Keratinocyte (primary cell): ENCODE measurements at regions not wholly inside any gene's neighbourhood (a gene's known extent, or its start where the extent isn't known, plus 50 kb on each side); places are given as distances from the start of the nearest gene placed in this dataset.

ENCODE experiments used
- DNase-seq: peaks from one replicate; pipeline ENCODE4 v3.0.0-alpha.2; 2011; ENCODE audit warnings: low read depth, missing footprints, low spot score
- FAIRE-seq: peaks from 2 replicates; lab custom pipeline; 2011; peaks lifted over from hg19 to GRCh38; lab: Jason Lieb, UNC
- H2AFZ ChIP-seq: 2 replicates; pipeline ENCODE4 v1.6.0; 2012; ENCODE audit warnings: low read length, control low read depth, inconsistent platforms; ENCODE audit not compliant: control insufficient read depth
- H3K27ac ChIP-seq: 2 replicates; pipeline ENCODE4 v1.5.1; 2011; ENCODE audit warnings: low read length; ENCODE audit not compliant: control insufficient read depth, insufficient read depth
- H3K27me3 ChIP-seq: 3 replicates; pipeline ENCODE4 v1.6.0; 2011; ENCODE audit warnings: low read length; ENCODE audit not compliant: control insufficient read depth, insufficient read depth; ENCODE audit errors: extremely low read depth
- H3K36me3 ChIP-seq, 2 experiments: 2 replicates in 1 of 2; 3 replicates in 1 of 2; pipeline ENCODE4 v1.5.1; 2011; ENCODE audit warnings: low read length in 2 of 2, mild to moderate bottlenecking in 1 of 2; ENCODE audit not compliant: control insufficient read depth in 2 of 2, insufficient read depth in 2 of 2; ENCODE audit errors: extremely low read depth in 1 of 2
- H3K4me1 ChIP-seq: 3 replicates; pipeline ENCODE4 v1.5.1; 2011; ENCODE audit warnings: low read length; ENCODE audit not compliant: control insufficient read depth, insufficient read depth; ENCODE audit errors: extremely low read depth
- H3K4me2 ChIP-seq: 3 replicates; pipeline ENCODE4 v1.6.0; 2011; ENCODE audit warnings: low read depth, low read length; ENCODE audit not compliant: control insufficient read depth, insufficient read depth; ENCODE audit errors: extremely low read depth
- H3K4me3 ChIP-seq, 3 experiments: fragments of 200-600 bp in 1 of 3; sonication (generic) in 1 of 3; 2 replicates in 2 of 3; 3 replicates in 1 of 3; pipeline ENCODE4 v1.5.1; 2011 to 2016; ENCODE audit warnings: low read length in 3 of 3, mild to moderate bottlenecking in 3 of 3, control low read depth in 2 of 3, inconsistent platforms in 1 of 3, low read depth in 1 of 3, mixed read lengths in 1 of 3, mixed run types in 1 of 3, moderate library complexity in 1 of 3; ENCODE audit not compliant: control insufficient read depth in 2 of 3, insufficient read depth in 2 of 3; ENCODE audit errors: extremely low read depth in 1 of 3
- H3K79me2 ChIP-seq: 2 replicates; pipeline ENCODE4 v1.6.0; 2012; ENCODE audit warnings: low read length; ENCODE audit not compliant: control insufficient read depth, insufficient read depth
- H3K9ac ChIP-seq: 3 replicates; pipeline ENCODE4 v1.6.0; 2011; ENCODE audit warnings: low read length; ENCODE audit not compliant: control insufficient read depth, insufficient read depth; ENCODE audit errors: extremely low read depth
- H3K9me1 ChIP-seq: 3 replicates; pipeline ENCODE4 v1.6.0; 2011; ENCODE audit warnings: low read length; ENCODE audit not compliant: control insufficient read depth, insufficient read depth; ENCODE audit errors: extremely low read depth
- H3K9me3 ChIP-seq: 2 replicates; pipeline ENCODE4 v1.5.1; 2012; ENCODE audit warnings: low read depth, low read length; ENCODE audit not compliant: control insufficient read depth
- H4K20me1 ChIP-seq: 3 replicates; pipeline ENCODE4 v1.6.0; 2011; ENCODE audit warnings: low read length; ENCODE audit not compliant: control insufficient read depth, insufficient read depth; ENCODE audit errors: extremely low read depth
- EZH2 ChIP-seq: IDR thresholded peaks from one replicate; pipeline ENCODE4 v1.6.1; 2012; ENCODE audit warnings: inconsistent platforms, mild to moderate bottlenecking, low read length, moderate library complexity
- dilution Hi-C: fragments of 300-500 bp; cut with MboI; formaldehyde crosslinking; loops from one replicate; pipeline ENCODE4 v1.7.0; 2020; ENCODE audit warnings: low sequenced_read_pairs; ENCODE audit not compliant: extremely low pct_ligation_motif_present
- TF ChIP-seq, protein P1 (sequence below), 3 experiments: IDR thresholded peaks in 1 of 3; conservative IDR thresholded peaks in 1 of 3; optimal IDR thresholded peaks in 1 of 3; 2 replicates in 2 of 3; 3 replicates in 1 of 3; pipeline versions ENCODE3 to v1.5.1; 2011; ENCODE audit warnings: low read length in 3 of 3, mild to moderate bottlenecking in 3 of 3, moderate library complexity in 2 of 3, control low read depth in 1 of 3, inconsistent platforms in 1 of 3; ENCODE audit not compliant: insufficient read depth in 2 of 3; ENCODE audit errors: extremely low read depth in 1 of 3

DNA sequence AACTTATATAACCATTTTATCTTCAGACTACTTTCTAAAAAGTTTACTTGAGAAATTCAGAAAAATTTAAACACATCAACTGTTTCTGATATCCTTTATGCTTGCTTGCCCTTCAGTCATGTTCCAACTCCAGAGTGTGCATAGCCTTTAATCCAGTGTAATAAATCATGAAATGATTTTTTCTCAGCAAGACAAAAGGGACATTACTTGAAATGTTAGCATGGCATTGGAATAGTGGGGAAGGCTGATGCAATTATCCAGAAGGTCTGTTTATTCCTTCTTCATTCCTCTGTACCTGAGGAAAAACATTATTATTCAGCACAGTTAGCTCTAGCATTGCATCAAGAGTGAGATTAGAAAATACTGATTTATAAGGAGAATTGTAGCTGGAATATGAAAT, 209.9 kb downstream of the SLC7A11 start:
- Histone ChIP-seq H3K9ac (no peak overlapping the region), H3K4me1 (peaks cover 18% of the 10 kb centered on the region), H3K9me1 (no peaks in the 10 kb centered on the region), H3K27me3 (no peaks in the 10 kb centered on the region), H3K4me2 (no peak overlapping the region), H3K36me3 (no peaks in the 10 kb centered on the region), H3K9me3 (no peaks in the 10 kb centered on the region), H3K79me2 (no peaks in the 10 kb centered on the region), H4K20me1 (no peaks in the 10 kb centered on the region), H3K27ac (no peak overlapping the region), H2AFZ (no peak overlapping the region), H3K4me3 (no peak overlapping the region)
- dilution Hi-C loops: no loop called here
- FAIRE-seq: no peak
- no peak for TF ChIP-seq EZH2
- no peak for DNase-seq

DNA sequence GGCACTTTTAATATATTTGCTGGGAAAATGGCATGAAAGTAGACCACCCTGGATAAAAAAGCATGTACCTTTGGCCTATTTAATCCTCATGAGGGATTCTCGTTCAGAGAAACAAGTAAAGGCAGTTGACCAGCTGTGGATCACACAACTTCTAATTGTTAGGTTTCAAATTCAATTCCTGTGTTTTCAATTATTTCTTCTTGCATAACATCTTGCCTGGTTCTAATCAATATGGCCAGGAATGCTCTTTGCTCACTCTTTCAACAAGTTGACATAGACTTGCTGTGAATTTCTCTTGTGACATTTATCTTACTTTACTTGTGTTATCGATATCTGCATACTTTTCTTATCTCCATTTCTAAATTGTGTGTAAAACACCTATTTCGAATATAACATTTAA, 211.8 kb downstream of the SLC7A11 start:
- H3K9ac ChIP-seq: no peak overlapping the region
- H3K27me3 ChIP-seq: no peaks in the 10 kb centered on the region
- no peaks in the 10 kb centered on the region for H3K9me3 ChIP-seq
- dilution Hi-C loops: no loop called here
- DNase-seq: no peak
- no peak overlapping the region for H3K27ac ChIP-seq
- FAIRE-seq: no peak
- H3K4me1 ChIP-seq: peaks cover 8% of the 10 kb centered on the region
- no peaks in the 10 kb centered on the region for H4K20me1 ChIP-seq
- H3K36me3 ChIP-seq: no peaks in the 10 kb centered on the region
- no peak overlapping the region for H3K4me3 ChIP-seq
- no peaks in the 10 kb centered on the region for H3K9me1 ChIP-seq
- no peaks in the 10 kb centered on the region for H3K79me2 ChIP-seq
- H3K4me2 ChIP-seq: no peak overlapping the region
- TF ChIP-seq EZH2: no peak
- TF ChIP-seq, protein P1, sequence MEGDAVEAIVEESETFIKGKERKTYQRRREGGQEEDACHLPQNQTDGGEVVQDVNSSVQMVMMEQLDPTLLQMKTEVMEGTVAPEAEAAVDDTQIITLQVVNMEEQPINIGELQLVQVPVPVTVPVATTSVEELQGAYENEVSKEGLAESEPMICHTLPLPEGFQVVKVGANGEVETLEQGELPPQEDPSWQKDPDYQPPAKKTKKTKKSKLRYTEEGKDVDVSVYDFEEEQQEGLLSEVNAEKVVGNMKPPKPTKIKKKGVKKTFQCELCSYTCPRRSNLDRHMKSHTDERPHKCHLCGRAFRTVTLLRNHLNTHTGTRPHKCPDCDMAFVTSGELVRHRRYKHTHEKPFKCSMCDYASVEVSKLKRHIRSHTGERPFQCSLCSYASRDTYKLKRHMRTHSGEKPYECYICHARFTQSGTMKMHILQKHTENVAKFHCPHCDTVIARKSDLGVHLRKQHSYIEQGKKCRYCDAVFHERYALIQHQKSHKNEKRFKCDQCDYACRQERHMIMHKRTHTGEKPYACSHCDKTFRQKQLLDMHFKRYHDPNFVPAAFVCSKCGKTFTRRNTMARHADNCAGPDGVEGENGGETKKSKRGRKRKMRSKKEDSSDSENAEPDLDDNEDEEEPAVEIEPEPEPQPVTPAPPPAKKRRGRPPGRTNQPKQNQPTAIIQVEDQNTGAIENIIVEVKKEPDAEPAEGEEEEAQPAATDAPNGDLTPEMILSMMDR (optimal IDR thresholded peaks at IDR 0.05 in 1 of 3, IDR thresholded peaks at IDR 0.05 in 1 of 3, conservative IDR thresholded peaks at IDR 0.05 in 1 of 3; ENCODE audit: extremely low read depth in 1 of 3, insufficient read depth in 2 of 3, low read length in 3 of 3): no peak
- no peak overlapping the region for H2AFZ ChIP-seq

DNA sequence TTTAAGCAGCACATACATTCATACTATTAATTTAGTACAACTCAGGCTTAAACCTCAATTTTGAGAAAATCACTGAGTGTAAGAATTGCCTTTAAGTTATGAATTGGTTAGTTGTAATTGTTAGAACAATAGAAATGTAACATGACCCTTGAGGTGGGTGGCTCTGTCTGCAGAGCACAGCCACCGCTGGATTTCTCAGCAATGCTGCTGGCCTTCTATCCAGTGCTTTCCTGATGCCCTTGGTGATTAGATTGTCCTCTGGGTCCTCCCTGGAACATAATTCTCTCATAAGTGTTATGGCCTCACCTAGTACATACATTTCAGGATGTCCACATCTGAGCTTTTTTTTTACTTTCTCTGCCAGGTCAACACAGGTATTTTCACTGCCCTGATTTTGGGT, 213.2 kb downstream of the SLC7A11 start:
- TF ChIP-seq EZH2: no peak
- TF ChIP-seq, protein P1 (optimal IDR thresholded peaks at IDR 0.05 in 1 of 3, IDR thresholded peaks at IDR 0.05 in 1 of 3, conservative IDR thresholded peaks at IDR 0.05 in 1 of 3; ENCODE audit: extremely low read depth in 1 of 3, insufficient read depth in 2 of 3, low read length in 3 of 3): no peak
- Histone ChIP-seq H3K36me3 (no peaks in the 10 kb centered on the region), H3K27ac (no peak overlapping the region), H3K9me1 (no peaks in the 10 kb centered on the region), H2AFZ (no peak overlapping the region), H3K4me1 (no peaks in the 10 kb centered on the region), H4K20me1 (no peaks in the 10 kb centered on the region), H3K27me3 (no peaks in the 10 kb centered on the region), H3K9ac (no peak overlapping the region), H3K9me3 (no peaks in the 10 kb centered on the region), H3K4me3 (no peak overlapping the region), H3K4me2 (no peak overlapping the region), H3K79me2 (no peaks in the 10 kb centered on the region)
- dilution Hi-C loops: no loop called here
- FAIRE-seq (no peak), DNase-seq (no peak)
